VCaP (cell line): ENCODE measurements at regions not wholly inside any gene's neighbourhood (a gene's known extent, or its start where the extent isn't known, plus 50 kb on each side); places are given as distances from the start of the nearest gene placed in this dataset.
"Not testable (repeated sequence)": the region's sequence is repeated elsewhere in the genome, so short reads cannot be mapped to it uniquely, and the experiment has no call there.

Experiments used
- H3K27ac ChIP-seq: fragments of 450-650 bp; 2 replicates; pipeline ENCODE4 v1.5.1; 2017
- TF ChIP-seq, protein P1 (sequence below): fragments of 450-650 bp; conservative IDR thresholded peaks from 2 replicates; pipeline ENCODE4 v1.5.1; 2017; ENCODE audit warnings: mild to moderate bottlenecking, moderate library complexity

DNA sequence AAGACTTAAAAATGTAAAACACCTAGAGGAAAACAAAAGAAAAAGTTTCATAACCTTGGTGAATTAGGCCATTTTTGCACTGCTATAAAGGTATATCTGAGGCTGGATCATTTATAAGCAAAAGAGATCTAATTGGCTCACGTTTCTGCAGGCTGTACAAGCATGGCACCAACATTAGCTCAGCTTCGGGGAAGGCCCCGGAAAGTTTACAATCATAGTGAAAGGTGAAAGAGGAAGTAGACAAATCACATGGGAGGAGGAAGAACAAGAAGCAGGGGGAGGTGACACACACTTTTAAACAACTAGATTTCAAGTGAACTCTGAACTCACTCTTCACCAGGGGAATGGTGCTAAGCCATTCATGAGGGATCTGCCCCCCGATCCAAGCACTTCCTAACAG is 1358.5 kb upstream of the PCDH9 start:
- TF ChIP-seq, protein P1, sequence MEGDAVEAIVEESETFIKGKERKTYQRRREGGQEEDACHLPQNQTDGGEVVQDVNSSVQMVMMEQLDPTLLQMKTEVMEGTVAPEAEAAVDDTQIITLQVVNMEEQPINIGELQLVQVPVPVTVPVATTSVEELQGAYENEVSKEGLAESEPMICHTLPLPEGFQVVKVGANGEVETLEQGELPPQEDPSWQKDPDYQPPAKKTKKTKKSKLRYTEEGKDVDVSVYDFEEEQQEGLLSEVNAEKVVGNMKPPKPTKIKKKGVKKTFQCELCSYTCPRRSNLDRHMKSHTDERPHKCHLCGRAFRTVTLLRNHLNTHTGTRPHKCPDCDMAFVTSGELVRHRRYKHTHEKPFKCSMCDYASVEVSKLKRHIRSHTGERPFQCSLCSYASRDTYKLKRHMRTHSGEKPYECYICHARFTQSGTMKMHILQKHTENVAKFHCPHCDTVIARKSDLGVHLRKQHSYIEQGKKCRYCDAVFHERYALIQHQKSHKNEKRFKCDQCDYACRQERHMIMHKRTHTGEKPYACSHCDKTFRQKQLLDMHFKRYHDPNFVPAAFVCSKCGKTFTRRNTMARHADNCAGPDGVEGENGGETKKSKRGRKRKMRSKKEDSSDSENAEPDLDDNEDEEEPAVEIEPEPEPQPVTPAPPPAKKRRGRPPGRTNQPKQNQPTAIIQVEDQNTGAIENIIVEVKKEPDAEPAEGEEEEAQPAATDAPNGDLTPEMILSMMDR = no peak
- no peak overlapping the region for H3K27ac ChIP-seq

DNA sequence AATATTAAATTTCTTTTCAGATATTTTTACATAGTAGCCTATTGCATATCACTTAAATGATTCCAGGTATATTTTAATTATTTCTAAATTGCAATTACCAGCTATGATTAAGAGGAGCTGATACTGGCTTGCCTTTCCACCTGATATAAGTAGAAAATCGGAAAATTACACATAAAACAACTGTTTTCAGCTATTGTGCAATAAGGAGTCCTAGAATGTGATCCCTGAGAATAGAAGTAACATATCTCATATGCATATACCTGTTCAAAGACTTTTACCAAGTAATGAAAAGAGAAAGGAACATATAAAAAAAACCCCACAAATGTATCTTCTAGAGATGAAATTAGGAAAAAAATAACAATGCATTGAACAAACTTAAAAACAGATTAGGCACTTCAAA is 1354.6 kb upstream of the PCDH9 start:
- no peak overlapping the region for H3K27ac ChIP-seq
- TF ChIP-seq, protein P1 = no peak

DNA sequence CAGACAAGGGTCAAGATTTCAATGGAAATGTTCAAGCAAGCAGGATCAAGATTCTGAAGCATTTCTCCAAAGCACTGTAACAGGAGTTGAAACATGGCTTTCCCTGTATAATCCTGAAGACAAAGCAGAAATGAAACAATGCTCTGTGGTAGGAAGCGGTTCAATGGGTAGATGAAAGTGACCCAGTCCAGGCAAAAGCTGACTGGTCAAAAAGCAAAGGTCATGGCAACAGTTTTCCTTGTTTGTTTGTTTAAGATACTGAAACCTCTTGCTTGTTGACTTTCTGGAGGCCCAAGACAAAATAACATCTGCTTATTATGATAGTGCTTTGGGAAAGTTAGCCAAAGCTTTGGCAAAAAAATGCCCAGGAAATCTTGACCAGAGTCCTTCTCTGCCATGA is 1343.9 kb upstream of the PCDH9 start:
- TF ChIP-seq, protein P1 = no peak
- H3K27ac ChIP-seq = no peak overlapping the region

DNA sequence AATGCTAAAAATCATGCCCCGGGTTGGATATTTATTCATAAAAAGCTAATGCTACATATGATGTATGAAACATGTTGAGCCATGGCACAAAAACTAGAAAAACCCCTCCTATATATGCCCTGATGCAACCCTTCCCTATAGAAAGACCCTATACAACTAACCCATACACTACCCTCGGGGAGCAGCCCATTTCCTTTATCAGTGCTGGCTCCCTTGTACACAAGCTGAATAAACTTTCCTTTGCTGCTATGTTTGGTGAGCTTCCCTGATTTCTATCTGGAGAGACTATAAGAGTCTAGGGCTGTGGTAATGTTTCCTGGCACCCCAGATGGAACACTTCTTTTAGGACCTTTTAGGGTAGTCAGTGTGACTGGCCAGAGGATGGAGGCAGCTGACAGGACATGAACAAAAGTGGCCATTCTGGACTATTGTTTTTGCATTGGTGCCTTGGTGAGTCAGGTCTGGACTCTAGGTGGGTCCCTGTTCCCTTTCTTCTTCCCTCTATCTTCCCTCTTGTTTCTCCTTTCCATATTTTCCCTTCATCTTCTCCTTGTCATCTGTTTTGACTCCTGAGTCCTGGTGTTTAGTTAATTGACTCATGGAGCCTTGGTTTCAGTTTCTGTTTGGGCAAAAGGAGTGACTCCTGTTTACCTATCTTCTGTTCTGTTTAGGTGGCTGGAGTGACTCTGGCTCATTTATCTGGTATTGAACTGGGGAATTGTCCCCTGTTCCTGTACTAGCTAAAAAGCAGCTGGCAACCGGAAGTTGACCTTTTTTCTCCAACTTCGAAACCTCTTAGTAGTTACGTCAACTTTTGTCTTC is 1321.8 kb upstream of the PCDH9 start:
- TF ChIP-seq, protein P1 = no peak
- no peak overlapping the region for H3K27ac ChIP-seq

DNA sequence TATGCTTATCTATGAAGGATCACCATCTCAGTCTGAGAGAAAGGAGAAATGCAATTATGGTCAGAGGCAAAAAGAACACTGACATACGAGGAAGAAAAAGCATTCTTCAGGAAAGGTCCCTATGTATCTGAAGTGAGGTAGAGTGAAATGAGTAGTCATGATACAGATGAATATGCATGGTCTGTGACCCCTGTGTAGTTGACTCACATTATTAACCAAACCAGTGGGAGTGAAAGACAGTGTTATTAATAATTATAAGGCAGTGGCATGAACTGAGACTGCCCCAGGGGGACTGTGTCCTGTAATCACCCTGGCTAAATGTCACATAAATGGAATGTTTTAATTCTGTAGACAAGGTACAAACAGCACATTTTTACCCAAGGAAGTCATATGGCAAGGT is 1320.2 kb upstream of the PCDH9 start:
- no peak overlapping the region for H3K27ac ChIP-seq
- TF ChIP-seq, protein P1 = no peak

DNA sequence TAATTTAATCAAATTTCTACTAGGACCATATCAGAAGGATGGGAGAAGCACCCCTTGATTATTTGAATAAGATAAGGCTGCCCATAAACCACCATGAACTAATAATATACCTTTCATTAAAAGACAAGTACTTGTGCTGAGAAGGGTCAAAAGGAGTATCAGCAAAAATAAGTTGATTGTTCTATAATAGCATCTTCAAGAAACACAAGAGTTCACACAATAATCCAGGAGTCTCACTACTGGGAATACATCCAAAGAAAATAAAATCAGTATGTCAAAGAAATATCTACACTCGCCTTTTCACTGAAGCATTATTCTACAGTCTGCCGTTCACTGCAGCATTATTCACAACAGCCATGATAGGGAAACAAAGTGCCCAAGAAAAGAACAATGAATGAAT is 1310.1 kb upstream of the PCDH9 start:
- H3K27ac ChIP-seq = no peak overlapping the region
- TF ChIP-seq, protein P1 = no peak

DNA sequence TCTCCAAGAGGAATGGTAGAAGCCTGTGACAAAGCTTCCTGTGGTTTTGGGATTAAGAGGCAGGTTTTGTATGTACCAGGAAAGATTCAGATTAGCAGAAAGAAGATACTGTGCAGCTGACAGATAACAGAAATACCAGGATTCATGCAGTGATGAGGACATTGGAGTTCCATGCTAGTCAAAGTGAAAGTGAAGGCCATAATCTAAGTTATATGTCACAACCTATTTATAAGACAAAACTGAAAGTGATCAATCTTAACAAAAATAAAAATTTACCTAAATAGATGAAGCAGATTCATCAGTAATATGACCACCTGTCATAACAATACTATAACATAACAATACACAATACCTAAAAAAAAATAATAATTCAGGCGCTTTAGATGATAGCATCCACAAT is 1305.2 kb upstream of the PCDH9 start:
- no peak overlapping the region for H3K27ac ChIP-seq

DNA sequence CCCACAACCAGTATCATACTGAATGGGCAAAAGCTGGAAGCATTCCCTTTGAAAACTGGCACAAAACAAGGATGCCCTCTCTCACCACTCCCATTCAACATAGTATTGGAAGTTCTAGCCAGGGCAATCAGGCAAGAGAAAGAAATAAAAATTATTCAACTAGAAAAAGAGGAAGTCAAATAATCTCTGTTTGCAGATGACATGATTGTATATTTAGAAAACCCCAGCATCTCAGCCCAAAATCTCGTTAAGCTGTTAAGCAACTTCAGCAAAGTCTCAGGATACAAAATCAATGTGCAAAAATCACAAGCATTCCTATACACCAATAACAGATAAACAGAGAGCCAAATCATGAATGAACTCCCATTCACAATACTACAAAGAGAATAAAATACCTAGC is 1297.0 kb upstream of the PCDH9 start:
- H3K27ac ChIP-seq = not testable (repeated sequence)

More for the DNA sequence above, 1305.2 kb upstream of the PCDH9 start:
- TF ChIP-seq, protein P1 = no peak
